ENCODE measurements at regions not wholly inside any gene's neighbourhood (a gene's known extent, or its start where the extent isn't known, plus 50 kb on each side); places are given as distances from the start of the nearest gene placed in this dataset.

GRCh38 chr11:32028201-32028600 is 62.7 kb upstream of the RCN1 start:
- no peaks in the 10 kb centered on the region for H3K79me2 ChIP-seq (ENCODE audit: control insufficient read depth in 1 of 2, insufficient read depth in 2 of 2, low read length in 2 of 2)
- H3K27me3 ChIP-seq (replicated peaks in 1 of 4; ENCODE audit: control insufficient read depth in 3 of 4, extremely low read depth in 1 of 4, insufficient read depth in 3 of 4, low read length in 3 of 4), result peaks cover 0 to 1% (median 0%) of the 10 kb centered on the region in 4 experiments; a peak in 1 of 7 replicates
- WGBS, 2 experiments (ENCODE audit: extremely low coverage in 1 of 2, insufficient coverage in 1 of 2, insufficient read length in 1 of 2, insufficient replicate concordance in 2 of 2, low coverage in 1 of 2, low lambda C conversion rate in 2 of 2, missing lambda C conversion rate in 1 of 2), result 93% methylated on average over 4 of the region's 4 CpGs; no CpG with 5 or more reads in 1 of the 2 experiments
- no peak overlapping the region for H3K23ac ChIP-seq (ENCODE audit: insufficient read length)
- FAIRE-seq (no peak), DNase-seq (ENCODE audit: low read depth in 1 of 2, low spot score in 2 of 2) (no peak)
- no peak overlapping the region for H4K91ac ChIP-seq (replicated peaks; ENCODE audit: insufficient read length, low read length)
- H2BK120ac ChIP-seq (replicated peaks; ENCODE audit: low read depth, low read length), result no peak overlapping the region
- H3K79me1 ChIP-seq (ENCODE audit: low read depth, low read length), result no peaks in the 10 kb centered on the region
- H3K27ac ChIP-seq (ENCODE audit: low read depth, low read length), result no peak overlapping the region
- H3K18ac ChIP-seq (ENCODE audit: extremely low read depth, low read length), result no peak overlapping the region
- H3K4me1 ChIP-seq (replicated peaks in 1 of 4; ENCODE audit: control insufficient read depth in 3 of 4, insufficient read depth in 4 of 4, low read length in 3 of 4), result no peaks in the 10 kb centered on the region
- H3K4ac ChIP-seq (replicated peaks; ENCODE audit: insufficient read length, low read depth, low read length), result no peak overlapping the region
- H4K8ac ChIP-seq (ENCODE audit: extremely low read depth, insufficient read depth, low read length), result no peak overlapping the region
- H3K23me2 ChIP-seq (ENCODE audit: low read depth, low read length), result no peaks in the 10 kb centered on the region
- H3K4me3 ChIP-seq (ENCODE audit: extremely low read depth in 1 of 4, insufficient read depth in 2 of 4, low read depth in 3 of 4, low read length in 4 of 4), result no peak overlapping the region
- ChIA-PET POLR2A (ENCODE audit: partially characterized antibody) (no interaction called here), CTCF (ENCODE audit: partially characterized antibody) (interaction anchor here (0.7 to 2.4 kb wide), 5 partner anchors 10 to 148 kb away, joined by 3 to 15 read pairs (median 4); no protein-coding TSS in a partner anchor)
- no peak overlapping the region for H3K9ac ChIP-seq (replicated peaks in 1 of 4; ENCODE audit: extremely low read depth in 1 of 4, low read depth in 3 of 4, low read length in 3 of 4)
- no peak overlapping the region for H2BK15ac ChIP-seq (ENCODE audit: low read length)
- no peak overlapping the region for H2AK5ac ChIP-seq (ENCODE audit: low read depth, low read length)
- no peak overlapping the region for H3K14ac ChIP-seq (ENCODE audit: insufficient read length)
- no peak overlapping the region for H4K5ac ChIP-seq (ENCODE audit: insufficient read length, low read depth, low read length)
- no peak overlapping the region for H2BK12ac ChIP-seq (ENCODE audit: low read depth, low read length)
- no peak overlapping the region for H3K56ac ChIP-seq (replicated peaks; ENCODE audit: insufficient read length, low read depth, low read length)
- H2AFZ ChIP-seq (ENCODE audit: low read length), result no peak overlapping the region
- no peaks in the 10 kb centered on the region for H3K9me3 ChIP-seq (ENCODE audit: insufficient read depth in 2 of 2, low read depth in 1 of 2, low read length in 1 of 2)
- H3K4me2 ChIP-seq (ENCODE audit: insufficient read depth in 1 of 2, low read depth in 2 of 2, low read length in 2 of 2), result no peak overlapping the region
- H2BK5ac ChIP-seq (ENCODE audit: low read depth, low read length), result no peak overlapping the region
- H2BK20ac ChIP-seq (ENCODE audit: low read length), result no peak overlapping the region
- no peaks in the 10 kb centered on the region for H4K20me1 ChIP-seq (replicated peaks in 1 of 2; ENCODE audit: control insufficient read depth in 1 of 2, insufficient read depth in 2 of 2, low read length in 2 of 2)
- H3K36me3 ChIP-seq (ENCODE audit: control insufficient read depth in 2 of 4, insufficient read depth in 4 of 4, low read length in 3 of 4), result no peaks in the 10 kb centered on the region
- TF ChIP-seq SP1 (IDR thresholded peaks at IDR 0.05; ENCODE audit: low read depth, low read length) (no peak), ZNF274 (IDR thresholded peaks at IDR 0.05; ENCODE audit: borderline replicate concordance, extremely low read depth, low read length) (no peak), TCF12 (IDR thresholded peaks at IDR 0.05; ENCODE audit: low read depth, low read length) (no peak), FOSL1 (IDR thresholded peaks at IDR 0.05; ENCODE audit: insufficient read depth, low read depth, low read length) (no peak), YY1 (IDR thresholded peaks at IDR 0.05; ENCODE audit: low read depth, low read length) (no peak)

Measured in H1 (cell line).